SH-SY5Y (cell line): ENCODE measurements at regions not wholly inside any gene's neighbourhood (a gene's known extent, or its start where the extent isn't known, plus 50 kb on each side); places are given as distances from the start of the nearest gene placed in this dataset.

Experiments used
- GATA2 ChIP-seq: IDR thresholded peaks from 2 replicates; pipeline ENCODE4 v1.6.1; 2011; ENCODE audit warnings: mild to moderate bottlenecking, low read depth, low read length
- GATA3 ChIP-seq: IDR thresholded peaks from 2 replicates; pipeline ENCODE4 v1.6.1; 2011; ENCODE audit warnings: low read depth, mild to moderate bottlenecking, low read length, moderate library complexity

DNA sequence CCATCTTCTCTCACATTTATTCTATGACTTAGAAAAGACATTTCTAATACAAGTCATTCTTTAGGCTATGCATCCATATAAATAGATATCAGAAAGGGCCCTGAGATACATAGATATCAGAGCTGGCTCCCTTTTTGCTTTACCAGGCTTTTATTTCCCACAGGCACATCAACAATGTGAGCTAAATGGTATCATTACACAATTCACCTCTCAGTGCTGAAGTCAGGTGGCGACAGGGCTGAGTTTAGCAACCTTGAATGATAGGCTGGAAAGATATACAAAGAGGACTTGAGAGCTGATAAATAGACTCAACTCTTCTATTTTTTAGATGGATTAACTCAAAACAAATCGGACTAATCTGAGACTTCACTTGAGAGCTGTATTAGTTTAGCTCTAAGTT lies 189.2 kb upstream of the COL1A2 start:
- TF ChIP-seq GATA2, result no peak
- no peak for TF ChIP-seq GATA3
